Activated CD8-positive, alpha-beta memory T cell treated with anti-CD3 and anti-CD28 coated beads for 48 hours (primary cell): ENCODE measurements at regions not wholly inside any gene's neighbourhood (a gene's known extent, or its start where the extent isn't known, plus 50 kb on each side); places are given as distances from the start of the nearest gene placed in this dataset.
A peak's percentile ranks its signal among the peaks of the same experiment; 100 is the strongest.
"Not testable (repeated sequence)": the region's sequence is repeated elsewhere in the genome, so short reads cannot be mapped to it uniquely, and the experiment has no call there.

Experiments used
- DNase-seq, 3 experiments: peaks; one replicate each; pipeline ENCODE4 v3.0.0-alpha.2; 2020; ENCODE audit warnings: low read depth in 2 of 3, low spot score in 2 of 3

DNA sequence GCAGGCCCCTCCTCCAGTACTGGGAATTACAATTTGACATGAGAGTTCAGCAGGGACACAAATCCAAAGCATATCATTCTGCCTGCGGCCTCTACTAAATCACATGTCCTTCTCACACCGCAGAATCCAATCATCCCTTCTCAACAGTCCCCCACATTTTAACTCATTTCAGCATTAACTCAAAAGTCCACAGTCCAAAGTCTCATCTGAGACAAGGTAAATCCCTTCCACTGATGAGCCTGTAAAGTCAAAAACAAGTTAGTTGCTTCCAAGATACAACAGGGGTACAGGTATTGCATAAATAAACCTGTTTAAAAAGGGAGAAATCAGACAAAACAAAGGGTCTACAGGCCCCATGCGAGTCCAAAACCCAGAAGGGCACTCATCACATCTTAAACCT is 64.0 kb downstream of the EBNA1BP2 start:
- no peak for DNase-seq

DNA sequence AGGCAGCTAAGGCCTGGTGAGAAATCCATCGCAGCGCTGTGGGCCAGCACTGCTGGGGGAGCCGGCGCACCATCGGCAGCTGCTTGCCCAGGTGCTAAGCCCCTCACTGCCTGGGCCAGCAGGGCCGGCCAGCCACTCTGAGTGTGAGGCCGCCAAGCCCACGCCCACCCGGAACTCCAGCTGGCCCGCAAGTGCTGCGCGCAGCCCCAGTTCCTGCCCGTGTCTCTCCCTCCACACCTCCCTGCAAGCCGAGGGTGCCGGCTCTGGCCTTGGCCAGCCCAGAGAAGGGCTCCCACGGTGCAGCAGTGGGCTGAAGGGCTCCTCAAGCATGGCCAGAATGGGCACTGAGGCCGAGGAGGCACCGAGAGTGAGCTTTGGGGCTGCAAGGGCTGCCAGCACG is 64.4 kb downstream of the EBNA1BP2 start:
- DNase-seq, result no peak

DNA sequence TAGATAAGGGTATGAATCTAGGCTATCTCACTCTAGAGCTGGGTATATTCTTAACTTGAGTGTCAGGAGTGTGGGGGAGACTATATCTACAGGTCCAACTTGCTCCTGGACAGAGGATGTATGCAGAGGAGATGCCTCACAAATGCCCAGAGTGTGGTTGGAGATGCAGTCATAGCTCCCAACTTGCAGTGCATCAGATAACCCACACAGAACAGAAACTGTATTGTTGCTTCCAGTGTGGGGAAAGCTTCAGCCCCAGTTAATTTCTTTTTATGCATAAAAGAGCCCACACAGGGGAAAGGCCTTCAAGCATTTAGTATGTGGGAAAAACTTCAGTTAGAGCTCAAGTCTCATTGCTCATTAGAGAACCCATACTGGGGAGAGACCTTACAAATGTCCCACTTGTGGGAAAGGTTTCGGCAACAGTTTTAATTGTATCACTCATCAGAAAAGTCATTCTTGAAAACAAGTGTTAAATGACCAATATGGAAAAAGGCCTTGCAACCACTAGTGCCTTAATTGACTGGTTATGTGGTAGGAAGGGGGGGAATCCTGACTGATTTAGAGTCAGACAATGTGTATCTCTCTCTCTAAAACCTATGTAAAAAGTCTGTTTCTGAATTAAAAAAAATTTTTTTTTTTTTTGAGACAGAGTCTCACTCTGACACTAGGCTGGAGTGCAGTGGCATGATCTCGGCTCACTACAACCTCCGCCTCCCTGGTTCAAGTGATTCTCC is 67.9 kb downstream of the EBNA1BP2 start:
- DNase-seq, result no peak

DNA sequence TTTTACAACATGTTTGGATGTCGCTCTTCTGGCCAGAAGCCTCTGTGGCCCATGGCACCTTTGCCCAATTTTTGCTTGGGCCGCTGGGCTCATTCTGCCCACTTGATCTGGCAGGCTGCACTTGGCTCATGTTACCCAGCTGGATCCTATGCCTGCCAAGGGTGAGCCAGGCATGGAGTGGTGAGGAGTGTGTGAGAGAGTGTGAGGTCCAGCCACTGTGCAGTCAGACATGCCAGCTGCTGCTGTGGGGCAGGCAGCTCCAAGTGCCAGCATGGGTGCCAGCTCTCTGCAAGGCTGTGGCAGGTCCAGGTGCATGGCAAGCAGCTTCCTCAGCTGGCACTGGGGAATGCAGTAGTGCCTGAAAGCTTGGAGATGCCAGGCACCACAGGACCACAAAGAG is 71.0 kb downstream of the EBNA1BP2 start:
- DNase-seq, result no peak

DNA sequence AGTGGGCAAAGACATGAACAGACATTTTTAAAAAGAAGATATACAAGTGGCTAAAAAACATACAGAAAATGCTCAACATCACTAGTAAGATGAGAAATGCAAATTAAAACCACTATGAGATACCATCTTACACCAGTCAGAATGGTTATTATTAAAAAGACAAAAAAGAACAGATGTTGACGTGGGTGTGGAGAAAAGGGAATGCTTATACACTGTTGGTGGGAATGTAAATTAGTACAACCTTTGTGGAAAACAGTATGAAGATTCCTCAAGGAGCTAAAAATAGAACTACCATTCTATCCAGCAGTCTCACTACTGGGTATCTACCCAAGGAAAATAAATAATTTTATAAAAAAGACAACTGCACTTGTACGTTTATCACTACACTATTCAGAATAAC is 73.9 kb downstream of the EBNA1BP2 start:
- DNase-seq, result no peak

DNA sequence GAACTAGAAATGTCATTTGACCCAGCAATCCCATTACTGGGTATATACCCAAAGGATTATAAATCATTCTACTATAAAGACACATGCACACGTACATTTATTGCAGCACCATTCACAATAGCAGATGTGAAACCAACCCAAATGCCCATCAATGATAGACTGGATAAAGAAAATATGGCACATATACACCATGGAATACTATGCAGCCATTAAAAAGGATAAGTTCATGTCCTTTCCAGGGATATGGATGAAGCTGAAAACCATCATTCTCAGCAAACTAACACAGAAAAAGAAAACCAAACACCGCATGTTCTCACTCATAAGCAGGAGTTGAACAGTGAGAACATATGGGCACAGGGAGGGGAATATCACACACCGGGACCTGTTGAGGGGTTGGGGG is 75.6 kb downstream of the EBNA1BP2 start:
- not testable (repeated sequence) for DNase-seq

DNA sequence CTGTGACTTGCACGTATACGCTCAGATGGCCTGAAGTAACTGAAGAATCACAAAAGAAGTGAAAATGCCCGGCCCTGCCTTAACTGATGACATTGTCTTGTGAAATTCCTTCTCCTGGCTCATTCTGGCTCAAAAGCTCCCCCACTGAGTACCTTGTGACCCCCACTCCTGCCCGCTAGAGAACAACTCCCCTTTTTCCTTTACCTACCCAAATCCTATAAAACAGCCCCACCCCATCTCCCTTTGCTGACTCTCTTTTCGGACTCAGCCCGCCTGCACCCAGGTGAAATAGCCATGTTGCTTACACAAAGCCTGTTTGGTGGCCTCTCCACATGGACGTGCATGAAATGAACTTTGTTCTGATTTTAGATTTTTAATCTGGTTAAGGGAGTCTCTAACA is 81.3 kb downstream of the EBNA1BP2 start:
- not testable (repeated sequence) for DNase-seq

DNA sequence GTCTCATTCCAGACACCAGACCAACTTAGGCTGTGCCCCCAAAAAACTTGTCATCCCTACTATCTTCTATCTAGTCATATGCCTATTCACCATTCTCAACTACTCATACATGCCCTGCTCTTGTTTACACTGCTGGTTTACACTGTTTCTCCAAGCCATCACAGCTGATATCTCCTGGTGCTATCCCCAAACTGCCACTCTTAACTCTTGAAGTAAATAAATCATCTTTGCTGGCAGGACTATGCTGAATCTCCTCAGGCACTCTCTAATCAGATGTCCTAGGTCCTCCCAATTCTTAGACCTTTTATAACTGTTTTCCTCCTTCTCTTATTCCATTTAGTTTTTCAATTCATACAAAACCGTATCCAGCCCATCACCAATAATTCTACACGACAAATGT is 81.9 kb downstream of the EBNA1BP2 start:
- DNase-seq, result not testable (repeated sequence)

DNA sequence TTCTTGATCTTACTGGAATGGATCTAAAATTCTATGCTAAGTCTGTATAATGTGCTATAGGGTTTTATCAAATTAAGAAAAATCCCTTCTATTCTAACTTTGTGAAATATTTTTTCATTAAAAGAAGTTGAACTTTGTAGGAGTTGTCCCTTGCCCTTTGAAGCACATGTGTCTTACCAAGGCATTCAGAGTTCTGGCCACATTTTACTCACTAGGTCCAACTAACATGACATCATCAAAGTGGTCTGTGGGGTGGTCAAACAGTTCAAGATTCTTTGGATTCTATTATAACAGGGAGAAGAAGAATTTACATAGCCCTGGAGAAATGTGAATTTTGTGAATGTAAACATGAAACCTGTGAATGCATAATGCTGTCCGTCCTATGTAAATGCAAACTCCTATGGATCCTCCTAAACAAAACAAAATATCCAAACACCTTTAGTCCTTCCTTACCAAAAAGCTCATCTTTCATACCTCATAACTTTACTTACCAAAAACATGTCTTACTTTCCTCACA is 88.7 kb downstream of the EBNA1BP2 start:
- DNase-seq, result no peak

DNA sequence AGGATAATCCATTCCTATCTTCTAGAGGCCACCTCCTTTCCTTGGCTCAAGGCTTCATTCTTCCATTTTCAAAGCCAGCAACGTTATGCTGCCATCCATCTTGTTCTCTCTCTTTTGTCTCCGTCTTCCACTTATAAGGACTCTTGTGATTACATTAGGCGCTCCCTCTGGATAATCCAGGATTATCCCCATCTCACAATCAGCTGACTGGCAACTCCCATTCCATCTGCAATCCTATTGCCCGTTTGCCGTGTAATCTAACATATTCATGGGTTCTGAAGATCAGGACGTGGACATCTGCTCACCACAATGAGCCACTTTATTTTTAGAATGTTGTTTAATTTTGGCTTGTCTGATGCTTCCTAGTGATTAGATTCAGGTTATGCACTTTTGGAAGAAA is 89.3 kb downstream of the EBNA1BP2 start:
- no peak for DNase-seq

DNA sequence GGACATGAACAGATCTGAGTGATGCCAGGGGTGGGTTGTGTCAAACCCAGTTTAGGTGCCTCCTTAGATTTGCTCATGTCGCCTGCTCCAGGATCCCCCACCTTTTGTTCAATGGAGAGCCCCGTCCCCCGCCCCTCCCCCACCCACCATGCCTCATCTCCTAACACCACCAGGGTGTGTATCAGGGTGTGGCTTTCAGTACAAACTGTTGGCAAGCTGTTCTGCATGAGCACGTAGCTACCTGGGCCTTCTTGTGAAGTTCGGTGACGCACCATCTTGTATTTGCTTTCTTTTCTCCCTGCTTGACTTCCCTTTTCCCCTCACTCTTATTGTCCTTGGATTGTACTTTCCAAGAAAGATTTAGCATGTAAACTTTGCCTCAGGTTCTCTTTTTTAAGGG is 94.8 kb downstream of the EBNA1BP2 start:
- DNase-seq, result no peak

DNA sequence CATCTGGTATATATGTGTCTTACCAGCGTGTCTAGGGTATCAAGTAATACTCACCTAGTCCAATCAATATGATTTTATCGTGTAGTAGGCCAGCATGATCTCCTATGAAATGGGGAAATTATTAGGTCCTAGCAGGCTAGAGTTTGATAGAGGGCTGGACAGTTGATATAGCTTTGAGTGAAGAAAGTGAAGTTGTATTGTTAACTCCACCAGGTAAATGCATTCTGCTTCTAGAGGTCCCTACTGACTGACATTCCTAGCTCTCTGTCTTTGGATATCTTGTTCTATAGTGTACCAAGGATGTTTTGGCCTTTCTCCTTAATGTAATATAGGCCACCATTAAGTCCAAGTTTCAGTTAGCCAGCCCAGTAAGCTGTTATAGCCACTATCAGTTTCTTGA is 97.4 kb downstream of the EBNA1BP2 start:
- no peak for DNase-seq

DNA sequence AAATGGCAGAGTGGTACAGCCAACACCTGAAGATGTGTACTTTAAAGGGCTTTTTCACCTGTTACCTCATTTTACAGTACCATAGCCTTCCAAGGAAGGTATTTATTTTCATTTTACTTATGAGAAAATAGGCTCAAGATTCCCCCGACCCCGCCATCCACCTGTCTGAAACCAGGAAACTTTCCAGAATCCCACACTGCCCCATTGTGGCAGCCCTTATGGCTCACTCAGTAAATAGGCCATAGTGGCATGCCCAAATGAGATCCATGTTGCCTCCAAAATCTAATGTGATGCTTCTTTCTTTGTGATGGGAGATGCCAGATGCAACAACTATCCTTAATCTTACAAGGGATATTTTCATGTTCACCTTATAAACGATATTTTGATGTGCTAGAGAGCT is 97.8 kb downstream of the EBNA1BP2 start:
- DNase-seq, result no peak

DNA sequence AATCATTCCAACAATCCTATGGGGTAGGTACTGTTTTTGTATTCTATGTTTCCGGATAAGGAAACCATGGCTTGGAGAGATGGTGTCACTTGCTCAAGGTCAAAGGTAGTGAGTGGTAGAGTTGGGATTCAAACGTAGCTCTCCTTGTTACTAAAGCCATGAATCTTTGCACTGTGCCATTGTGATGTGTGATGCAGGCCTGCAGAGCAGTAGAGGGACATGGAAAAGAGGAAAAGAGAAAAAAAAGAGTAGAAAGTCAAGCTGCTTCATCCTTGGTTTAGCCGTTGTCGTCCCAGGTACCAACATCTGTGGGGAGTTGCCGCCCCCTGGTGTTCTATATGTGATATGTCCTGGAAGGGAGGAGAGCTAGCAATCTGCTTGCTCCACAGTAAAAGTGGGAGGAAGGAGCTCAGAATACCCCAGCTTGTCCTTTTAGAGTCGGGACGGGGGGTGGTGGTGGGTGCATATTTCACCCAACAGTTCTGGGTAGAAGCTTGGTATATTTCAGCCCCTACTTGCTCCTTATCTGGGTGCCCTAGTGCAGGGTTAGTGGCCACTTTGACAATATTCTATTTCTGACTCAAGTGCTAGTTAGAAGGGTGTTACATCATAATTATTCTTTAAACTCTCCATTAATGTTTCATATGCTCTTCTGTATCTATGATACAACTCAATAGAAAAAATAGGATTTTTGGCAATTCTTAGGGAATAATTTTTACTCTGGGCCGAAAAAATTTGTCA is 98.4 kb downstream of the EBNA1BP2 start:
- peak in 1 of 3 experiments; percentile 62 for DNase-seq

DNA sequence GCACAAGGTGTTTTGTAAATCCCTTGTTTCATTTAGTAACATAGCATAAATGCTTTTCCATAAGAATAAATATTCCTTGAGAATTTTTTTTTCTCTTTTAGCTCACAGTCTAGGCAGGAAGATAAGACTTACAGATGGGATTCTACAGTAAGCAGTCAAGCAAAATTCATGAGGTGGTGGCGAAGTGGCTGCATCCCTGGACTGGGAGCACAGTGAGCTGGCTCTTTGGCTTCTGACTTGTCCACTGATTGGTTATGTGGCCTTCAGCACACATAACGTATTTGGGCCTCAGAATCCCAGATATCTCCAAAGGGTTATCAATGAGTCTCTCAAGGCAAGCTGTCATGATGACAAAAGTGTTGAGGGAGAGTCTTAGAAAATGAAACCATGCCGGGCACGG is 99.8 kb downstream of the EBNA1BP2 start:
- DNase-seq, result no peak

DNA sequence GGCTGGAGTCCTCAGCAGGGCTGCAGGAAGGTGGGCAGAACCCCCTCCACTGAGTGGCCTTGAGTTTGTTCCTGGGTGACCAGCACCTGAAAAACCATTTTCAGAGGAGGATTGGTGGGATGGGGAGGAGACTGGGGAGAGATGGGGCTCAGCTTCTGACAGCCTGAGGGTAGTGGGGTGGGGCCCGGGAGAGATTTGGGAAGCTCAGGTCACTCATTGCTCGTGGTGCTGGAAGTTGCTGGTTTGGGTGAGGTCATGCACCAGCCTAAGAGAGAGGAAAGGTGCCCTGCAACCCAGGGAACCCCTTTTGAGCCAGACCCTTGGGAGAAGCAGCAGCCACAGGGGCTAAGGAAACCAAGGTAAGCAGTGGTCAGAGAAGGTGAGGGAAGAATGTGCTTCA is 100.8 kb downstream of the EBNA1BP2 start:
- DNase-seq, result no peak

DNA sequence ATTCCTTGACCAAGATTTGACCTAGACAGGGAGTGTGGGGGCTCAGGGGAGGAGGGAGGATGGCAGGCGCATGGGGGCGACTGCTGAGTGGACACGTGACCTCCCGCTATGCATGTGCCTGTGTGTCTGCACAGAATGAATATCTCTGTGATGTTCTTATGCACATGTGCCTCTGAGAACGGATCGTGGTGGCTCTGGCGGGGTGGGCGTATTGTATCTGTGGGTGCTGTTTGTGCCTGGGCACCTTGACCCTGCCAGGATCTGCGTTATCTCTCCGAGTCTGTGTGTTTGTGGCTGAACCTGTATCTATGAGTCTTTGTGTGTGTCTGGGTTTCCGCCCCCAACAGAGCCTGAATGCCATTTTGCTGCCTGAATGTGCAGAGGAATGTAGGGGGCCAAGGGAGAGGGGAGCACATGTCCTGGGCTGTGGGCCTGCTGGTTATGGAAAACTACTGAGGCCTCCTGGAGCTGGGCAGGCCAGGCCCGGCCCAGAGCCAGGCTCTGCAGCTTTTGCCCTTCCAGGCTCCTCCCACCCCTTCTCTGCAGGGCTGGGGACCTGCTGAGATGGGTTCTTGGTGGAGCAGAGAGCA is 102.5 kb downstream of the EBNA1BP2 start:
- no peak for DNase-seq

DNA sequence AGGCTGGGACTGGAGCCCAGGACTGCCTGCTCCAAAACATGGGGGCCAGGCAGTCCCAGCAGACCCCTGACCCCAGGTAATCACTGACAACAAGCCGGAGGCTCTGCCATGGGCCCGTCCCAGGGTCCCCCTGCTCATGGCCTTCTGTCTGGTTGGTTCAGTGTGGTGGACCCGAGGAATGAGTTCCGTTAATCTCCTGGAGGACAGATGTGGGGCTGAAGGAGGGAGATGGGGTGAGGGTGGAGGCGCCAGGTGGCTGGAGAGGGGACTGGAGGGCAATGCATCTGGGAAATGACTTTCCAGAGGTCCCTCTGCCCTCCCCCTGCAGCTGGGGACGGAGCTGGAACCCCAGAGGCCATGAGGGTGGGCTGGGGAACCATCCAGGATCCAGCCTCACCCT is 103.2 kb downstream of the EBNA1BP2 start:
- DNase-seq, result no peak

DNA sequence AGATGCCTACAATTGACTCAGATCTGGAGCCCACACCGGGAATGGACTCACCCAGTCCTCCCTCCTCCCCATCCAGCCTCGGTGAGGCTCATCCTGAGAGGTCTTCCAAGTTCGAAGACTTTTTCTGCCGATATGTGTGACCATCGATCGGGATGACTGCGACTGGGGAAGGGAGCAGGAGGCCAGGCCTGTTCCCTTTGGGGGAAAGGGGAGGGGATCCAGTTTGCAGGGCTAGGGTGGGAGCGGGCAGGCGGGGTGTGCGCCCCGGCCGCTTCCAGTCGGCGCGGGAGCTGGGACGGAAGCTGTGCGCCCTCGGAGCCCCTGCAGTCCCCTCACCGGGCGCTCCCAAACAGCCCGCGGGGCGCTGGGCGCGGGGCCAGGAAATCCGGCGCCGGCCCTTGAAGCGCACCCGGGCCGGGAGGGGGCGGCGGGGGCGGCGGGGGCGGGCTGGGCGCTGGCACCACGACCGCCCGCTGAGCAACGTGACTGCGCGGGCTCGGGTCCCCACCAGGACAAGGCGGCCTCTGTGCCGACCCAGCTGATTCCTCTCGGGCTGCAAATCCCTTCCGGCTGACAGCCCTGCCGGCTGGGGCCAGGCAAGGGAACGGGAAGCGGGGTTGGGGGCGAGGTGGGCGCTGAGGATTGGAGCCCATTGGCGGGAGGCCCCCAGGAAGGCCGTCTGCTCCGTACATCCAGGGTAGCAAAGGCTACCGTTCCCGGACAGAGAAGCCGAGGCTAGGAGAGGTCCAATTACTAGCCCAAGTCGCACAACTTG is 103.9 kb downstream of the EBNA1BP2 start:
- no peak for DNase-seq

DNA sequence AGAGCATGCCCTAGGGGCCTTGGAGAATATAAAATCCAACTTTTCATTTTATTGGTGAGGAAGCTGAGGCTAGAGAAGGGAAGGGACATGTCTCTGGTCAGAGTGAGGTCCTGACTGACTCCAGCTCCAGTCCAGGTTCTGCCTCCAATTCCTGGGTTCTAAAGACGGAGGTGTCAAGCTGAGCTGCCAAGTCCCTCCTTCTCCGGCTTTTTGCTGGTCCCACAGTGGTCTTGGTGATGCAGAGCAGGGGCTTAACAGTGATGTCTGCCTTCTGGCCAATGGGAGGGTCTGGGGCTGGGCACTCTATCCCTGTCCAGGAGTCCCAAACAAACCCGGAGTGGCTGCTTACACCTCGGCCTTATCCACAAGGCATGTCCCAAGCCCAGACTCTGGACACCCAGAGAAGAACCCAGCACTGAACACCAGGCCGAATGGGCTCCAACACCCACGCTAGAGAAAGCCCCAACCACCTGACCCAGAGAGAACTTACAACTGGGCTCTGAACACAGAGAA is 104.8 kb downstream of the EBNA1BP2 start:
- no peak for DNase-seq

DNA sequence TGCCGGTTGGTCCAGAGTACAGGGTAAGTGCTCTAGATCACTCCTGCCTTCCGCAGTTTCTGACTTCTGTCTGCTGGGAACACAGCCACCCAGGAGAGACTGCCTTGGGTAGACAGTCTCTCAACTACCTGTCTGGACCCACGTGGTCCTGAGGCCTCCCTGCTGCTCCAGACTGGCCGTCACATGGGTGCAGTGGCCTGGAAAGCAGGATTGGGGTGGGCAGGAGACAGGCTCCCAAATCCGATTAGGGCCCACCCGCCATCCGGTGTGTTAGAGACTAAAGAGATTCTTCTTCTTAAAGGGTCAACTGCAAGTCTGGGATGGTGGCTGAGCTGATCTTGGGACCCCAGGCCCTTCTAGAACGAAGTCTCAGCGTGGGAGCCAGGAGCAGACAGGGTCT is 105.5 kb downstream of the EBNA1BP2 start:
- DNase-seq, result no peak
